Stomach (tissue), 8 donors: ENCODE measurements at regions not wholly inside any gene's neighbourhood (a gene's known extent, or its start where the extent isn't known, plus 50 kb on each side); places are given as distances from the start of the nearest gene placed in this dataset.

Experiments
- DNase-seq, 2 donors: peaks; one replicate each; pipeline versions ENCODE4 v3.0.0 to v3.0.0-alpha.2; 2013 to 2019
- H3K27ac ChIP-seq, 5 donors: fragments of 200-600 bp in 4 of 5; sonication (generic) in 4 of 5; one replicate each; pipeline ENCODE4 v1.5.1; 2013 to 2019; ENCODE audit warnings: mild to moderate bottlenecking in 1 of 5, moderate library complexity in 1 of 5
- H3K27me3 ChIP-seq, 3 donors: fragments of 200-600 bp; sonication (generic); one replicate each; pipeline ENCODE4 v1.5.1; 2017 to 2019; ENCODE audit warnings: mixed run types in 1 of 3
- H3K36me3 ChIP-seq, 4 donors: fragments of 200-600 bp; sonication (generic); 1 replicate in 3 of 4; 2 replicates in 1 of 4; pipeline ENCODE4 v1.5.1; 2016 to 2019
- H3K4me1 ChIP-seq, 4 donors: fragments of 200-600 bp; sonication (generic); one replicate each; pipeline ENCODE4 v1.5.1; 2016 to 2019
- H3K4me3 ChIP-seq, 4 donors: fragments of 200-600 bp; sonication (generic) in 3 of 4; one replicate each; pipeline ENCODE4 v1.5.1; 2016 to 2019; ENCODE audit warnings: mild to moderate bottlenecking in 1 of 4
- H3K9me3 ChIP-seq, 4 donors: fragments of 200-600 bp; sonication (generic); one replicate each; pipeline ENCODE4 v1.5.1; 2016 to 2019
- EP300 ChIP-seq: sonication (generic); formaldehyde crosslinking; IDR thresholded peaks from one replicate; pipeline ENCODE4 v1.6.1; 2017; ENCODE audit warnings: antibody characterized with exemption
- POLR2A ChIP-seq, 4 donors: fragments of 450-650 bp; IDR thresholded peaks; one replicate each; pipeline ENCODE4 v1.6.1; 2016; ENCODE audit warnings: antibody characterized with exemption in 4 of 4, control low read depth in 2 of 4, mild to moderate bottlenecking in 1 of 4, moderate library complexity in 1 of 4
- POLR2AphosphoS5 ChIP-seq, 3 donors: sonication (generic); formaldehyde crosslinking; IDR thresholded peaks; one replicate each; pipeline ENCODE4 v1.6.1; 2016; ENCODE audit warnings: antibody characterized with exemption in 3 of 3
- WGBS, 5 donors: extraction: QIAGEN DNeasy Blood & Tissue Kit in 3 of 5; methylation state at CpG; one replicate each; pipeline versions ENCODE4 v1.1.5 to v1.1.7; 2013 to 2018; 5-methylcytosine and 5-hydroxymethylcytosine counted together
- intact Hi-C: fragments of 100-400 bp; cut with DNase I; formaldehyde crosslinking; loops from one replicate; pipeline ENCODE4 v1.15.1; 2023; ENCODE audit warnings: low total_unique reads
- TF ChIP-seq, protein P1 (sequence below), 7 experiments: fragments of 450-650 bp in 4 of 7; fragments of 200-600 bp in 3 of 7; sonication (generic) in 3 of 7; IDR thresholded peaks; one replicate each; pipeline ENCODE4 v1.5.1; 2016 to 2019; ENCODE audit warnings: antibody characterized with exemption in 7 of 7, control low read depth in 2 of 7, mild to moderate bottlenecking in 1 of 7
- donor health status: healthy with polysubstance abuse.
- donor health status: Bipolar disorder and iron deficiency.
- donor health status: healthy.

GRCh38 chr1:239023732-239024360 is 362.5 kb upstream of the CHRM3 start:
- H3K4me3 ChIP-seq, result no peak overlapping the region
- TF ChIP-seq, protein P1, sequence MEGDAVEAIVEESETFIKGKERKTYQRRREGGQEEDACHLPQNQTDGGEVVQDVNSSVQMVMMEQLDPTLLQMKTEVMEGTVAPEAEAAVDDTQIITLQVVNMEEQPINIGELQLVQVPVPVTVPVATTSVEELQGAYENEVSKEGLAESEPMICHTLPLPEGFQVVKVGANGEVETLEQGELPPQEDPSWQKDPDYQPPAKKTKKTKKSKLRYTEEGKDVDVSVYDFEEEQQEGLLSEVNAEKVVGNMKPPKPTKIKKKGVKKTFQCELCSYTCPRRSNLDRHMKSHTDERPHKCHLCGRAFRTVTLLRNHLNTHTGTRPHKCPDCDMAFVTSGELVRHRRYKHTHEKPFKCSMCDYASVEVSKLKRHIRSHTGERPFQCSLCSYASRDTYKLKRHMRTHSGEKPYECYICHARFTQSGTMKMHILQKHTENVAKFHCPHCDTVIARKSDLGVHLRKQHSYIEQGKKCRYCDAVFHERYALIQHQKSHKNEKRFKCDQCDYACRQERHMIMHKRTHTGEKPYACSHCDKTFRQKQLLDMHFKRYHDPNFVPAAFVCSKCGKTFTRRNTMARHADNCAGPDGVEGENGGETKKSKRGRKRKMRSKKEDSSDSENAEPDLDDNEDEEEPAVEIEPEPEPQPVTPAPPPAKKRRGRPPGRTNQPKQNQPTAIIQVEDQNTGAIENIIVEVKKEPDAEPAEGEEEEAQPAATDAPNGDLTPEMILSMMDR (IDR thresholded peaks at IDR 0.05), result no peak
- no peak for TF ChIP-seq EP300
- TF ChIP-seq POLR2AphosphoS5 (IDR thresholded peaks at IDR 0.05), result no peak
- no peak for TF ChIP-seq POLR2A (IDR thresholded peaks at IDR 0.05)
- no peaks in the 10 kb centered on the region for H3K27me3 ChIP-seq
- intact Hi-C loops, result no loop called here
- 33 to 57% (median 49%) methylated on average over 4 of the region's 4 CpGs for WGBS, 5 donors
- no peaks in the 10 kb centered on the region for H3K4me1 ChIP-seq
- H3K36me3 ChIP-seq, result no peaks in the 10 kb centered on the region
- H3K27ac ChIP-seq, result no peak overlapping the region
- DNase-seq, result no peak
- no peaks in the 10 kb centered on the region for H3K9me3 ChIP-seq

GRCh38 chr1:239016337-239016736 is 370.0 kb upstream of the CHRM3 start:
- no peaks in the 10 kb centered on the region for H3K27me3 ChIP-seq
- no peak for DNase-seq
- H3K36me3 ChIP-seq, result no peaks in the 10 kb centered on the region
- no peaks in the 10 kb centered on the region for H3K4me1 ChIP-seq
- intact Hi-C loops, result no loop called here
- TF ChIP-seq, protein P1 (IDR thresholded peaks at IDR 0.05), result no peak
- TF ChIP-seq POLR2A (IDR thresholded peaks at IDR 0.05) (no peak), EP300 (no peak), POLR2AphosphoS5 (IDR thresholded peaks at IDR 0.05) (no peak)
- H3K9me3 ChIP-seq, result no peaks in the 10 kb centered on the region
- 88 to 96% (median 93%) methylated on average over 2 of the region's 2 CpGs for WGBS, 5 donors
- H3K27ac ChIP-seq, result no peak overlapping the region
- H3K4me3 ChIP-seq, result no peak overlapping the region

DNA sequence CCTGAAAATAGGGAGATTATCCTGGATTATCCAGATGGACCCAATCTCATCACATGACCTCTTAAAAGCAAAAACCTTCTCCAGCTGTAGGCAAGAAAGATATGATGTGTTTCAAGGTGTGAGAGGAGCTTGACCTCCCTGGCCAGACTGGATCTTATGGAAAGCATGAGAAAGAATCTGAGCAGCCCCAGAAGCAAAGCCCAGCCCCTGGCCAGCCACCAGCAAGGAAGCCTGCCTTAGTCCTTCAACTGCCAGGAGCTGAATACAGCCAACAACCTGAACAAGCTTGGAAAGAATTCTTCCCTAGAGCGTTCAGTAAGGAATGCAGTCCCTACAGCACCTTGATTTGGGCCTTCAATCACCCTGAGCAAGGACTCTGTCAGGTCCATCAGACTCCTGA is 375.0 kb upstream of the CHRM3 start:
- no peak overlapping the region for H3K4me3 ChIP-seq
- no peak overlapping the region for H3K27ac ChIP-seq
- WGBS, 5 donors, result 64 to 84% (median 77%) methylated on average over 1 of the region's 1 CpG
- no peaks in the 10 kb centered on the region for H3K9me3 ChIP-seq
- intact Hi-C loops, result no loop called here
- H3K27me3 ChIP-seq, result no peaks in the 10 kb centered on the region
- no peaks in the 10 kb centered on the region for H3K36me3 ChIP-seq
- no peak for DNase-seq
- no peaks in the 10 kb centered on the region for H3K4me1 ChIP-seq
- TF ChIP-seq, protein P1 (IDR thresholded peaks at IDR 0.05), result no peak
- TF ChIP-seq EP300 (no peak), POLR2AphosphoS5 (IDR thresholded peaks at IDR 0.05) (no peak), POLR2A (IDR thresholded peaks at IDR 0.05) (no peak)

- no peaks in the 10 kb centered on the region for H3K4me1 ChIP-seq
- no peak for DNase-seq
- TF ChIP-seq EP300 (no peak), POLR2AphosphoS5 (IDR thresholded peaks at IDR 0.05) (no peak), POLR2A (IDR thresholded peaks at IDR 0.05) (no peak)
- TF ChIP-seq, protein P1 (IDR thresholded peaks at IDR 0.05), result no peak
- no peaks in the 10 kb centered on the region for H3K27me3 ChIP-seq
- intact Hi-C loops, result no loop called here
- H3K9me3 ChIP-seq, result no peaks in the 10 kb centered on the region
- no peak overlapping the region for H3K27ac ChIP-seq
- H3K36me3 ChIP-seq, result no peaks in the 10 kb centered on the region
- no peak overlapping the region for H3K4me3 ChIP-seq
These were observed 377.8 kb upstream of the CHRM3 start for GRCh38 chr1:239008568-239008967.
